GM23338 (cell line): ENCODE measurements at regions not wholly inside any gene's neighbourhood (a gene's known extent, or its start where the extent isn't known, plus 50 kb on each side); places are given as distances from the start of the nearest gene placed in this dataset.
"Not testable (repeated sequence)": the region's sequence is repeated elsewhere in the genome, so short reads cannot be mapped to it uniquely, and the experiment has no call there.

Experiments
- ATAC-seq: fragments of 200-7000 bp; cut with Tn5 transposase; 3 replicates; pipeline ENCODE4 v1.9.1; 2020
- DNase-seq: peaks from one replicate; pipeline ENCODE4 v3.0.0-alpha.2; 2015; ENCODE audit warnings: low spot score
- H2AFZ ChIP-seq: fragments of 200-600 bp; sonication (generic); 2 replicates; pipeline ENCODE4 v1.8.0; 2016; ENCODE audit warnings: antibody characterized with exemption, mild to moderate bottlenecking, moderate library complexity
- H3F3A ChIP-seq: fragments of 200-600 bp; sonication (generic); replicated peaks from 2 replicates; pipeline ENCODE4 v1.8.0; 2017; ENCODE audit warnings: antibody characterized with exemption, mixed run types, low read depth
- H3K27ac ChIP-seq: fragments of 200-600 bp; sonication (generic); 2 replicates; pipeline ENCODE4 v1.6.1; 2016; ENCODE audit warnings: low read depth
- H3K27me3 ChIP-seq: fragments of 200-600 bp; sonication (generic); 2 replicates; pipeline ENCODE4 v1.8.0; 2016; ENCODE audit warnings: mild to moderate bottlenecking, mixed run types, moderate library complexity; ENCODE audit not compliant: insufficient read depth
- H3K36me3 ChIP-seq: fragments of 200-600 bp; sonication (generic); 2 replicates; pipeline ENCODE4 v1.8.0; 2016; ENCODE audit warnings: mild to moderate bottlenecking; ENCODE audit not compliant: insufficient read depth
- H3K4me1 ChIP-seq: fragments of 200-600 bp; sonication (generic); 2 replicates; pipeline ENCODE4 v1.8.0; 2016; ENCODE audit warnings: mild to moderate bottlenecking, moderate library complexity; ENCODE audit not compliant: insufficient read depth
- H3K4me2 ChIP-seq: fragments of 200-600 bp; sonication (generic); 2 replicates; pipeline ENCODE4 v1.7.1; 2017; ENCODE audit warnings: mixed run types
- H3K4me3 ChIP-seq: fragments of 200-600 bp; sonication (generic); 2 replicates; pipeline ENCODE4 v1.6.1; 2016; ENCODE audit warnings: mixed run types
- H3K79me2 ChIP-seq: fragments of 200-600 bp; sonication (generic); replicated peaks from 2 replicates; pipeline ENCODE4 v1.8.0; 2017; ENCODE audit warnings: mild to moderate bottlenecking; ENCODE audit not compliant: insufficient read depth
- H3K9me2 ChIP-seq: fragments of 200-600 bp; sonication (generic); 2 replicates; pipeline ENCODE4 v1.8.0; 2017; ENCODE audit not compliant: insufficient read depth
- H4K20me1 ChIP-seq: fragments of 200-600 bp; sonication (generic); replicated peaks from 2 replicates; pipeline ENCODE4 v1.8.0; 2017; ENCODE audit warnings: mild to moderate bottlenecking; ENCODE audit not compliant: insufficient read depth
- H3K27ac Mint-ChIP-seq: 2 replicates; pipeline ENCODE4 v1.8.0; 2020; ENCODE audit warnings: inconsistent platforms, mild to moderate bottlenecking, moderate library complexity, mixed read lengths
- H3K27me3 Mint-ChIP-seq: 3 replicates; pipeline ENCODE4 v1.8.0; 2022; ENCODE audit warnings: low read depth, mild to moderate bottlenecking, moderate library complexity, mixed read lengths, inconsistent platforms; ENCODE audit not compliant: insufficient read depth, poor library complexity
- H3K36me3 Mint-ChIP-seq: 3 replicates; pipeline ENCODE4 v1.8.0; 2021; ENCODE audit warnings: low read depth, mild to moderate bottlenecking, inconsistent platforms, moderate library complexity, mixed read lengths
- H3K4me1 Mint-ChIP-seq: 3 replicates; pipeline ENCODE4 v1.8.0; 2020; ENCODE audit warnings: mild to moderate bottlenecking, inconsistent platforms, mixed read lengths
- H3K4me3 Mint-ChIP-seq: 3 replicates; pipeline ENCODE4 v1.8.0; 2021; ENCODE audit warnings: moderate library complexity, mild to moderate bottlenecking, inconsistent platforms, mixed read lengths
- H3K9me3 Mint-ChIP-seq: 3 replicates; pipeline ENCODE4 v1.8.0; 2020; ENCODE audit warnings: moderate library complexity, mild to moderate bottlenecking, inconsistent platforms, mixed read lengths
- CTCF ChIP-seq, 2 experiments: fragments of 200-600 bp in 1 of 2; sonication (generic) in 1 of 2; conservative IDR thresholded peaks; 2 replicates each; pipeline versions ENCODE4 v1.5.1 to v1.6.1; 2016 to 2017; ENCODE audit warnings: antibody characterized with exemption in 2 of 2, low read depth in 2 of 2, mild to moderate bottlenecking in 2 of 2, moderate library complexity in 1 of 2
- EZH2phosphoT487 ChIP-seq: fragments of 200-600 bp; sonication (generic); IDR thresholded peaks from one replicate; pipeline ENCODE4 v1.8.1; 2018; ENCODE audit warnings: antibody characterized with exemption; ENCODE audit not compliant: unreplicated experiment
- JUNB ChIP-seq: IDR thresholded peaks from one replicate; pipeline ENCODE4 v1.6.1; 2016; ENCODE audit warnings: antibody characterized with exemption; ENCODE audit not compliant: unreplicated experiment
- POLR2AphosphoS5 ChIP-seq: IDR thresholded peaks from 2 replicates; pipeline ENCODE4 v1.6.1; 2016; ENCODE audit warnings: antibody characterized with exemption, low read depth
- REST ChIP-seq: IDR thresholded peaks from one replicate; pipeline ENCODE4 v1.6.1; 2018; ENCODE audit warnings: antibody characterized with exemption; ENCODE audit not compliant: unreplicated experiment
- STAT1 ChIP-seq: IDR thresholded peaks from one replicate; pipeline ENCODE4 v1.6.1; 2016; ENCODE audit warnings: antibody characterized with exemption; ENCODE audit not compliant: unreplicated experiment
- ZNF114 ChIP-seq: fragments of 250-450 bp; sonication (Bioruptor Pico); IDR thresholded peaks from 2 replicates; pipeline ENCODE4 v1.5.0; 2020; ENCODE audit warnings: mild to moderate bottlenecking, moderate library complexity
- ZNF331 ChIP-seq: fragments of 250-450 bp; sonication (Bioruptor Pico); IDR thresholded peaks from 2 replicates; pipeline ENCODE4 v1.5.0; 2020; ENCODE audit warnings: low read depth, mild to moderate bottlenecking, moderate library complexity
- ZNF462 ChIP-seq: fragments of 250-450 bp; sonication (Bioruptor Pico); IDR thresholded peaks from 2 replicates; pipeline ENCODE4 v1.5.0; 2020; ENCODE audit warnings: mild to moderate bottlenecking, moderate library complexity

- DNase-seq, H3K4me2 ChIP-seq, H3K36me3 ChIP-seq, H3K4me3 ChIP-seq, H3K79me2 ChIP-seq, ATAC-seq, H3K27me3 Mint-ChIP-seq, H3K4me3 Mint-ChIP-seq, H3F3A ChIP-seq, H3K27ac ChIP-seq, H3K9me2 ChIP-seq, H3K9me3 Mint-ChIP-seq, H3K27ac Mint-ChIP-seq, H4K20me1 ChIP-seq, H3K27me3 ChIP-seq, H3K36me3 Mint-ChIP-seq: not testable (repeated sequence)
- Histone ChIP-seq H2AFZ (peak overlapping the region; percentile 28; the same call in 1 of the 2 replicates), H3K4me1 (peaks cover 18% of the 10 kb centered on the region)
- peaks cover 23% of the 10 kb centered on the region for H3K4me1 Mint-ChIP-seq
Measured at GRCh38 chr18:56279816-56280215, 358.6 kb downstream of the TXNL1 start.

GRCh38 chr18:56278421-56279003 is 359.9 kb downstream of the TXNL1 start:
- Mint-ChIP-seq H3K36me3 (no peaks in the 10 kb centered on the region), H3K4me3 (no peak overlapping the region; the same call in 2 of the 3 replicates)
- H3K4me2 ChIP-seq: peak overlapping the region; percentile 27; the same call in 1 of the 2 replicates
- TF ChIP-seq POLR2AphosphoS5 (no peak), ZNF114 (CRISPR knock-in tag) (no peak), ZNF331 (CRISPR knock-in tag) (no peak), EZH2phosphoT487 (no peak), CTCF (conservative IDR thresholded peaks at IDR 0.05; ENCODE audit: low read depth in 2 of 2) (no peak), ZNF462 (CRISPR knock-in tag) (no peak), STAT1 (no peak), REST (no peak), JUNB (no peak)

More at GRCh38 chr18:56278421-56279003, 359.9 kb downstream of the TXNL1 start:
- H3K4me3 ChIP-seq: no peak overlapping the region
- no peak for DNase-seq
- Mint-ChIP-seq H3K27me3 (no peaks in the 10 kb centered on the region), H3K4me1 (peaks cover 23% of the 10 kb centered on the region), H3K9me3 (no peaks in the 10 kb centered on the region; the same call in 2 of the 3 replicates), H3K27ac (no peak overlapping the region; the same call in 1 of the 2 replicates)
- H3K79me2 ChIP-seq: no peaks in the 10 kb centered on the region
- H3K36me3 ChIP-seq: no peaks in the 10 kb centered on the region
- H2AFZ ChIP-seq: peak overlapping the region; percentile 40; the same call in 1 of the 2 replicates
- H3K27me3 ChIP-seq: no peaks in the 10 kb centered on the region
- no peaks in the 10 kb centered on the region for H4K20me1 ChIP-seq
- no peak overlapping the region for H3K27ac ChIP-seq
- H3F3A ChIP-seq: no peaks in the 10 kb centered on the region
- ATAC-seq: no peak
- H3K9me2 ChIP-seq: peaks cover 8% of the 10 kb centered on the region; the same call in 1 of the 2 replicates
- peaks cover 18% of the 10 kb centered on the region for H3K4me1 ChIP-seq
